Lower leg skin (tissue), 4 donors: ENCODE measurements at regions not wholly inside any gene's neighbourhood (a gene's known extent, or its start where the extent isn't known, plus 50 kb on each side); places are given as distances from the start of the nearest gene placed in this dataset.

ENCODE experiments used
- DNase-seq, 2 donors: peaks; one replicate each; pipeline ENCODE4 v3.0.0-alpha.2; 2019; ENCODE audit warnings: low spot score in 2 of 2
- H3K4me3 ChIP-seq: fragments of 200-600 bp; sonication (generic); 2 replicates; pipeline ENCODE4 v1.5.1; 2017; ENCODE audit warnings: mild to moderate bottlenecking, low read depth; ENCODE audit not compliant: poor library complexity, severe bottlenecking
- CTCF ChIP-seq, 3 donors: fragments of 450-650 bp; IDR thresholded peaks; one replicate each; pipeline ENCODE4 v1.5.1; 2016; ENCODE audit warnings: antibody characterized with exemption in 3 of 3, mild to moderate bottlenecking in 3 of 3, moderate library complexity in 2 of 3
- POLR2A ChIP-seq, 2 donors: fragments of 450-650 bp; IDR thresholded peaks; one replicate each; pipeline ENCODE4 v1.6.1; 2016 to 2017; ENCODE audit warnings: antibody characterized with exemption in 2 of 2, mild to moderate bottlenecking in 1 of 2, moderate library complexity in 1 of 2
- WGBS, 2 donors: methylation state at CpG; one replicate each; pipeline ENCODE4 v1.1.5; 2018; 5-methylcytosine and 5-hydroxymethylcytosine counted together
- intact Hi-C: fragments of 100-400 bp; cut with DNase I; formaldehyde crosslinking; loops from one replicate; pipeline ENCODE4 v1.15.0; 2023; ENCODE audit warnings: low total_unique reads

GRCh38 chr5:135703016-135703550 lies 124.3 kb upstream of the CXCL14 start:
- intact Hi-C loops, result no loop called here
- no peak overlapping the region for H3K4me3 ChIP-seq
- TF ChIP-seq POLR2A (IDR thresholded peaks at IDR 0.05), result no peak
- TF ChIP-seq CTCF (IDR thresholded peaks at IDR 0.05), result no peak
- WGBS, 2 donors, result 36 to 44% methylated on average over 4 of the region's 4 CpGs
- no peak for DNase-seq

GRCh38 chr5:135702191-135702590 lies 123.4 kb upstream of the CXCL14 start:
- no peak for DNase-seq

GRCh38 chr5:135700731-135701130 lies 121.9 kb upstream of the CXCL14 start:
- 63 to 72% methylated on average over 2 to 4 of the region's 4 CpGs for WGBS, 2 donors
- intact Hi-C loops, result no loop called here
- DNase-seq, result no peak
- TF ChIP-seq CTCF (IDR thresholded peaks at IDR 0.05) (no peak), POLR2A (IDR thresholded peaks at IDR 0.05) (no peak)
- no peak overlapping the region for H3K4me3 ChIP-seq

More at GRCh38 chr5:135702191-135702590, 123.4 kb upstream of the CXCL14 start:
- H3K4me3 ChIP-seq, result no peak overlapping the region
- WGBS, 2 donors, result 84 to 87% methylated on average over 6 of the region's 6 CpGs
- intact Hi-C loops, result no loop called here
- TF ChIP-seq CTCF (IDR thresholded peaks at IDR 0.05) (no peak), POLR2A (IDR thresholded peaks at IDR 0.05) (no peak)

- TF ChIP-seq POLR2A (IDR thresholded peaks at IDR 0.05) (no peak), CTCF (IDR thresholded peaks at IDR 0.05) (no peak)
- WGBS, 2 donors, result 64% methylated on average over 3 of the region's 3 CpGs
- intact Hi-C loops, result no loop called here
- DNase-seq, result peak in 1 of 2 donors; percentile 10
- H3K4me3 ChIP-seq, result no peak overlapping the region
These were observed 119.2 kb upstream of the CXCL14 start for GRCh38 chr5:135697959-135698345.

GRCh38 chr5:135697251-135697958 lies 118.6 kb upstream of the CXCL14 start:
- 55 to 72% methylated on average over 5 of the region's 5 CpGs for WGBS, 2 donors
- no peak overlapping the region for H3K4me3 ChIP-seq
- TF ChIP-seq CTCF (IDR thresholded peaks at IDR 0.05) (no peak), POLR2A (IDR thresholded peaks at IDR 0.05) (no peak)
- intact Hi-C loops, result no loop called here
- peak in 1 of 2 donors; percentile 26 for DNase-seq

- intact Hi-C loops, result no loop called here
- no peak for TF ChIP-seq POLR2A (IDR thresholded peaks at IDR 0.05)
- no peak for TF ChIP-seq CTCF (IDR thresholded peaks at IDR 0.05)
- no peak for DNase-seq
- no peak overlapping the region for H3K4me3 ChIP-seq
These were observed 117.5 kb upstream of the CXCL14 start for GRCh38 chr5:135696317-135696716.
